ENCODE measurements at regions not wholly inside any gene's neighbourhood (a gene's known extent, or its start where the extent isn't known, plus 50 kb on each side); places are given as distances from the start of the nearest gene placed in this dataset.
"Not testable (repeated sequence)": the region's sequence is repeated elsewhere in the genome, so short reads cannot be mapped to it uniquely, and the experiment has no call there.

DNA sequence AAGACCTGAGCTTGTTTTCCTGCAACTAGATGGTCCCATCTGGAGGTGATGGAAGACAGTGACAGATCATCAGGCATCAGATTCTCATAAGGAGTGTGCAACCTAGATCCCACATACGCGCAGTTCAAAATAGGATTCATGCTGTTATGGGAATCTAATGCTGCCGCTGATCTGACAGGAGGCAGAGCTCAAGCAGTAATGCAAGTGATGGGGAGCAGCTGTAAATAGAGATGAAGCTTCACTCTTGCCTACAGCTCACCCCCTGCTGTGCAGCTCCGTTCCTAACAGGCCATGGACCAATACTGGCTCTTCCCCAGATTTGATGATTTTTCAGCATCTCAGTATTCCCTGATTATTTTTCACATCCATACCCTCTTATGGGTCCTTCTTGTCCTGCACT lies 208.4 kb upstream of the RXFP2 start:
- Histone ChIP-seq H3K4me1 (replicated peaks in 1 of 2) (peaks cover 3 to 5% of the 10 kb centered on the region in 2 donors), H3K27ac (no peak overlapping the region), H3K4me3 (no peak overlapping the region)
- WGBS, 10 experiments: 29 to 100% (median 86%) methylated on average over 1 to 4 of the region's 4 CpGs; no CpG with 5 or more reads in 2 of the 10 experiments
- peak in 1 of 8 experiments; percentile 21 for ATAC-seq (replicated peaks in 6 of 8)
- in situ Hi-C loops (cut with MboI; ENCODE audit: low pct_unique_long_range_greater_than_20kb in 2 of 9, low sequenced_read_pairs in 9 of 9, unreplicated experiment in 9 of 9): loop anchor here in 3 of 9 experiments (25.0 kb wide), 3 partner anchors 94 to 294 kb away; partner anchors contain the start of gene RXFP2 (in 3 of the 3)

GRCh38 chr13:31537052-31537451 lies 202.3 kb upstream of the RXFP2 start:
- Histone ChIP-seq H3K4me3 (no peak overlapping the region), H3K4me1 (replicated peaks in 1 of 2) (peaks cover 10 to 21% of the 10 kb centered on the region in 2 donors)
- WGBS, 10 experiments: 33 to 83% (median 50%) methylated on average over 1 of the region's 1 CpG; no CpG with 5 or more reads in 5 of the 10 experiments

DNA sequence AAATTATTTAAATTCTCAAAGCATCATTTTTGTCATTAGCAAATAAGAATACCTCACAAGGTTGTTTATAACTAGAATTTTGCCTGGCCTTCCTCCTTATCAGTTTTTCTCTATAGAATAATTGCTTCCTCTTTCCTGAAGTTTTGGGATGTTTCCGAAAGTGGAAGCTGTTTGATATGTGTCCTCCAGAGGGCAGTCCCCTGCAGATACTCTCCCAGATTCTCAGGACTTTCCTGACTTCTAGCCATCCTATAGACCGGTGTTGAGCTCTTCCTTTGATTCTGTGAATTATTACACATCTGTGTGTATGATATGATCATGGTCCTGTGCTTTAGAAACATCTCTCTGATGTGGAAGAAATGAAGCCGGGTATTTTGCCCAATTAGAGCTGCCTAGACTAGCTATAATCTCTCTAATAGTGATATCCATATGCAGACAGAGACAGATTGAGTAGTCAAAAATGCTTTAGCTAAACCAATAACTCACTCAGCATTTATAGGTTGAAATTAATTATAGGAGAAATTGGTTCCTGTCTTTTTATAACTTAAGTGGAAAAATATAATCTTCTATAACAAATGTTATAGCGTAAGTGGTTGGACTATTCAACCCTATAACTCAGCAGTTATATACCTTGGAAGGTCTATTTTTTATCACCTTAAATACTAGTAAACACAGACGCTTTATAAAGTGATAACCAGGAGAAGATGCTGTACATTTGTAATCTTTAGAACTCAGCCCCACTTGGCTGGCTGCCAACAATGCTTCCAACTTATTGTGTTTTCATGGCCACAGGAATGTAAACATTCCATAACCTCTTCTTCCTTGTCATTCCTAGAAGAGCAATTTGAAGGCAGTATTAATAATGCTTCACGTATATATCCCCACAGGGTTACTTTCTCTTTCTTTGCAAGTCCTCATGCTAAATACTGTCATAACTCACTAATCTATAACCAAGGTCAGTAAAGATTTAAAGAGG lies 201.0 kb upstream of the RXFP2 start:
- Histone ChIP-seq H3K4me1 (replicated peaks in 1 of 2) (peaks cover 10 to 21% of the 10 kb centered on the region in 2 donors), H3K27ac (no peak overlapping the region), H3K4me3 (no peak overlapping the region)
- in situ Hi-C loops (cut with MboI; ENCODE audit: low pct_unique_long_range_greater_than_20kb in 2 of 9, low sequenced_read_pairs in 9 of 9, unreplicated experiment in 9 of 9): loop anchor here in 3 of 9 experiments (25.0 kb wide), 3 partner anchors 101 to 301 kb away; partner anchors contain the start of gene RXFP2 (in 3 of the 3)
- ATAC-seq (replicated peaks in 6 of 8): peak in 3 of 8 experiments; percentile 32 to 75 (median 70)
- WGBS, 10 experiments: 37 to 78% (median 64%) methylated on average over 1 to 6 of the region's 6 CpGs

More at GRCh38 chr13:31537052-31537451, 202.3 kb upstream of the RXFP2 start:
- peak in 5 of 8 experiments; percentile 21 to 90 (median 84) for ATAC-seq (replicated peaks in 6 of 8)
- in situ Hi-C loops (cut with MboI; ENCODE audit: low pct_unique_long_range_greater_than_20kb in 2 of 9, low sequenced_read_pairs in 9 of 9, unreplicated experiment in 9 of 9): loop anchor here in 3 of 9 experiments (25.0 kb wide), 3 partner anchors 100 to 300 kb away; partner anchors contain the start of gene RXFP2 (in 3 of the 3)
- peak overlapping the region in 1 of 2 donors; percentile 26 for H3K27ac ChIP-seq

GRCh38 chr13:31540281-31540680 lies 199.0 kb upstream of the RXFP2 start:
- Histone ChIP-seq H3K4me1 (replicated peaks in 1 of 2) (peaks cover 10 to 21% of the 10 kb centered on the region in 2 donors), H3K4me3 (no peak overlapping the region), H3K27ac (no peak overlapping the region)
- WGBS, 10 experiments: 17 to 91% (median 50%) methylated on average over 1 to 2 of the region's 2 CpGs; no CpG with 5 or more reads in 5 of the 10 experiments
- in situ Hi-C loops (cut with MboI; ENCODE audit: low pct_unique_long_range_greater_than_20kb in 2 of 9, low sequenced_read_pairs in 9 of 9, unreplicated experiment in 9 of 9): loop anchor here in 3 of 9 experiments (25.0 kb wide), 3 partner anchors 103 to 303 kb away; partner anchors contain the start of gene RXFP2 (in 3 of the 3)
- peak in 3 of 8 experiments; percentile 50 to 64 (median 60) for ATAC-seq (replicated peaks in 6 of 8)

DNA sequence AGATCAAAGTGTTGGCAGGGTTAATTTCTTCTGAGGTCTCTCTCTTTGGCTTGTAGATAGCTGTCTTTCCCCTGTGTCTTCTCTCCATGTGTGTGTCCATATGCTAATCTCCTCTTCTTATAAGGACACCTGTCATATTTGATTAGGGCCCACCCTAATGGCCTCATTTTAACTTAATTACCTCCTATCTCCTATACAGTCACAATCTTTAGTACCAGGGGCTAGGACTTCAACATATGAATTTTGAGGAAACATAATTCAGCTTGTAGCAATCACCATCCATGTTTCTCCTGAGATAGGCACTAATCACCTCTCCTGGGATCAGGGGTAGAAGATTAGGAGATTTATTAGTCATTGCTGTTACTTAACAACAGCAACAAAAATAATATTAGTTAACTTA lies 196.1 kb upstream of the RXFP2 start:
- ATAC-seq (replicated peaks in 6 of 8): no peak
- in situ Hi-C loops (cut with MboI; ENCODE audit: low pct_unique_long_range_greater_than_20kb in 2 of 9, low sequenced_read_pairs in 9 of 9, unreplicated experiment in 9 of 9): loop anchor here in 3 of 9 experiments (25.0 kb wide), 3 partner anchors 106 to 306 kb away; partner anchors contain the start of gene RXFP2 (in 3 of the 3)
- peaks cover 0 to 10% of the 10 kb centered on the region in 2 donors for H3K4me1 ChIP-seq (replicated peaks in 1 of 2)
- no peak overlapping the region for H3K27ac ChIP-seq
- H3K4me3 ChIP-seq: no peak overlapping the region

DNA sequence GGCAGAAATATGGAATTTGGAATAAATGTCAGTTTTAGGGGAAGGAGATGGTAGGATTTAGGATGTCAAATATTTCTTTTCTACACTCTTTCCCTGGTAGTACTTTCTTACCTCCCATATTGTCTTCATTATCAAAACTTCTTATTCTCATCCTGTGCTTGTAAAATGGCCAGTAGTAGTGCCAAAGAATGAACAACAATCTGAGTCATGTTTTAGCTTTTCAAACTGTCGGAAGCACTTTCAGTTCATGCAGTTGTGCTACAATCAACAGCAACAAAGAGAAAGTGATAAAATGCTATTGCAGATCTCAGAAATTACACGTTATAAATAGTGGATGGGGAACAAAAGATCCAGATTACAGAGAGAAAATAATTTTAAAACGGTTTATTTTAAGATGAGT lies 193.7 kb upstream of the RXFP2 start:
- Histone ChIP-seq H3K27ac (no peak overlapping the region), H3K4me1 (replicated peaks in 1 of 2) (peaks cover 0 to 6% of the 10 kb centered on the region in 2 donors), H3K4me3 (no peak overlapping the region)
- peak in 1 of 8 experiments; percentile 37 for ATAC-seq (replicated peaks in 6 of 8)
- in situ Hi-C loops (cut with MboI; ENCODE audit: low pct_unique_long_range_greater_than_20kb in 2 of 9, low sequenced_read_pairs in 9 of 9, unreplicated experiment in 9 of 9): loop anchor here in 3 of 9 experiments (25.0 kb wide), 3 partner anchors 108 to 308 kb away; partner anchors contain the start of gene RXFP2 (in 3 of the 3)
- 0 to 88% (median 56%) methylated on average over 2 to 3 of the region's 3 CpGs for WGBS, 10 experiments

DNA sequence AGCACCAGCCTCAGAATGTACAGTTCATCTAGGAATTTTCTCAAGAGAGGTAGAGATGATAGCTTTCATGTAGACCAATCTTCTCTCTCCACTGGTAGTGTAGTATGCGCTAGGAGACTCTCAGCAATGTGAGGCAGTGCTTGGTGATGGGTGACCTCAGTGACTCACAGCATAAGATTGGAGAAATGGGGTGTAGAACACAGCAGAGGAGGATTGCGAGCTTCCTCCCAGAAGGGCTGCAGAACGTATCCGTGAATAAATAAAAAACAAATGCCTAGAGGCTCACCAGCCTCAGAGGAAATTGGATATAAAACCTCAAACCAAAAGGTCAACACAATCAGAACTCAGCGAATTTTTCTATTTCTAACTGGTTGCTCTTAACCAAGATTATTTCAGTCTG lies 182.9 kb upstream of the RXFP2 start:
- Histone ChIP-seq H3K4me1 (replicated peaks in 1 of 2) (peaks cover 4 to 8% of the 10 kb centered on the region in 2 donors), H3K4me3 (no peak overlapping the region), H3K27ac (no peak overlapping the region)
- peak in 4 of 8 experiments; percentile 31 to 81 (median 40) for ATAC-seq (replicated peaks in 6 of 8)
- in situ Hi-C loops (cut with MboI; ENCODE audit: low pct_unique_long_range_greater_than_20kb in 2 of 9, low sequenced_read_pairs in 9 of 9, unreplicated experiment in 9 of 9): no loop called here
- 0 to 100% (median 72%) methylated on average over 1 to 5 of the region's 5 CpGs; no CpG with 5 or more reads in 1 of the 10 experiments for WGBS, 10 experiments

- 29 to 100% (median 85%) methylated on average over 1 to 4 of the region's 9 CpGs; no CpG with 5 or more reads in 2 of the 10 experiments for WGBS, 10 experiments
Observed at GRCh38 chr13:31584221-31584620, 155.1 kb upstream of the RXFP2 start.

GRCh38 chr13:31587698-31588266 lies 151.5 kb upstream of the RXFP2 start:
- Histone ChIP-seq H3K4me3 (no peak overlapping the region), H3K27ac (peak overlapping the region in 1 of 2 donors; percentile 3), H3K4me1 (replicated peaks in 1 of 2) (peaks cover 13 to 19% of the 10 kb centered on the region in 2 donors)
- peak in 4 of 8 experiments; percentile 9 to 42 (median 26) for ATAC-seq (replicated peaks in 6 of 8)
- WGBS, 10 experiments: 0 to 77% (median 50%) methylated on average over 1 to 3 of the region's 3 CpGs; no CpG with 5 or more reads in 2 of the 10 experiments
- in situ Hi-C loops (cut with MboI; ENCODE audit: low pct_unique_long_range_greater_than_20kb in 2 of 9, low sequenced_read_pairs in 9 of 9, unreplicated experiment in 9 of 9): no loop called here

More at GRCh38 chr13:31584221-31584620, 155.1 kb upstream of the RXFP2 start:
- H3K4me3 ChIP-seq; H3K27ac ChIP-seq; in situ Hi-C loops (cut with MboI; ENCODE audit: low pct_unique_long_range_greater_than_20kb in 2 of 9, low sequenced_read_pairs in 9 of 9, unreplicated experiment in 9 of 9); ATAC-seq (replicated peaks in 6 of 8): not testable (repeated sequence)
- H3K4me1 ChIP-seq (replicated peaks in 1 of 2): peaks cover 13 to 16% of the 10 kb centered on the region in 2 donors

GRCh38 chr13:31588316-31588715 lies 151.0 kb upstream of the RXFP2 start:
- peak in 4 of 8 experiments; percentile 25 to 62 (median 46) for ATAC-seq (replicated peaks in 6 of 8)
- WGBS, 10 experiments: 0 to 86% (median 56%) methylated on average over 1 to 3 of the region's 3 CpGs; no CpG with 5 or more reads in 1 of the 10 experiments
- Histone ChIP-seq H3K27ac (no peak overlapping the region), H3K4me3 (no peak overlapping the region), H3K4me1 (replicated peaks in 1 of 2) (peaks cover 13 to 19% of the 10 kb centered on the region in 2 donors)
- in situ Hi-C loops (cut with MboI; ENCODE audit: low pct_unique_long_range_greater_than_20kb in 2 of 9, low sequenced_read_pairs in 9 of 9, unreplicated experiment in 9 of 9): no loop called here

GRCh38 chr13:31588893-31589292 lies 150.4 kb upstream of the RXFP2 start:
- in situ Hi-C loops (cut with MboI; ENCODE audit: low pct_unique_long_range_greater_than_20kb in 2 of 9, low sequenced_read_pairs in 9 of 9, unreplicated experiment in 9 of 9): no loop called here
- peaks cover 13 to 19% of the 10 kb centered on the region in 2 donors for H3K4me1 ChIP-seq (replicated peaks in 1 of 2)
- no peak for ATAC-seq (replicated peaks in 6 of 8)
- H3K4me3 ChIP-seq: no peak overlapping the region
- no peak overlapping the region for H3K27ac ChIP-seq
- WGBS, 10 experiments: 13 to 79% (median 50%) methylated on average over 1 of the region's 1 CpG; no CpG with 5 or more reads in 5 of the 10 experiments

GRCh38 chr13:31591642-31592233 lies 147.6 kb upstream of the RXFP2 start:
- in situ Hi-C loops (cut with MboI; ENCODE audit: low pct_unique_long_range_greater_than_20kb in 2 of 9, low sequenced_read_pairs in 9 of 9, unreplicated experiment in 9 of 9): no loop called here
- no peak for ATAC-seq (replicated peaks in 6 of 8)
- WGBS, 10 experiments: 8 to 67% (median 21%) methylated on average over 1 to 4 of the region's 4 CpGs
- peaks cover 15 to 28% of the 10 kb centered on the region in 2 donors for H3K4me1 ChIP-seq (replicated peaks in 1 of 2)
- no peak overlapping the region for H3K4me3 ChIP-seq
- no peak overlapping the region for H3K27ac ChIP-seq
